SK-N-SH treated with all-trans-retinoic acid at 6 μM for 48 hours (cell line): ENCODE measurements at regions not wholly inside any gene's neighbourhood (a gene's known extent, or its start where the extent isn't known, plus 50 kb on each side); places are given as distances from the start of the nearest gene placed in this dataset.

Source experiments
- ATAC-seq: fragments of 200-7000 bp; cut with Tn5 transposase; 3 replicates; pipeline ENCODE4 v1.9.1; 2020; ENCODE audit warnings: mild to moderate bottlenecking, moderate library complexity
- ARNTL ChIP-seq: fragments of 450-650 bp; formaldehyde crosslinking; IDR thresholded peaks from 2 replicates; pipeline ENCODE4 v1.5.0; 2020; ENCODE audit warnings: low read depth, mild to moderate bottlenecking, moderate library complexity, borderline replicate concordance
- BACH2 ChIP-seq: fragments of 250-450 bp; sonication (Bioruptor Pico); IDR thresholded peaks from 2 replicates; pipeline ENCODE4 v1.9.0; 2021; ENCODE audit warnings: mild to moderate bottlenecking, borderline replicate concordance
- CSDC2 ChIP-seq: fragments of 250-450 bp; sonication (Bioruptor Pico); IDR thresholded peaks from 2 replicates; pipeline ENCODE4 v1.5.0; 2020; ENCODE audit warnings: mild to moderate bottlenecking, moderate library complexity
- GLIS3 ChIP-seq: fragments of 250-450 bp; sonication (Bioruptor Pico); IDR thresholded peaks from 2 replicates; pipeline ENCODE4 v1.5.0; 2020; ENCODE audit warnings: mild to moderate bottlenecking, moderate library complexity
- ISL1 ChIP-seq: fragments of 250-450 bp; sonication (Bioruptor Pico); IDR thresholded peaks from 2 replicates; pipeline ENCODE4 v2.1.2; 2022; ENCODE audit warnings: mild to moderate bottlenecking, moderate library complexity
- OSR1 ChIP-seq: fragments of 250-450 bp; sonication (Bioruptor Pico); IDR thresholded peaks from 2 replicates; pipeline ENCODE4 v1.8.0; 2022; ENCODE audit warnings: moderate library complexity, mild to moderate bottlenecking, inconsistent platforms
- PPARA ChIP-seq: fragments of 250-450 bp; sonication (Bioruptor Pico); IDR thresholded peaks from 2 replicates; pipeline ENCODE4 v1.5.0; 2020; ENCODE audit warnings: mild to moderate bottlenecking, borderline replicate concordance
- SNAI2 ChIP-seq: fragments of 250-450 bp; sonication (Bioruptor Pico); IDR thresholded peaks from 2 replicates; pipeline ENCODE4 v1.5.0; 2020; ENCODE audit warnings: mild to moderate bottlenecking, moderate library complexity
- TCF4 ChIP-seq: fragments of 250-450 bp; sonication (Bioruptor Pico); IDR thresholded peaks from 2 replicates; pipeline ENCODE4 v1.8.0; 2021; ENCODE audit warnings: mild to moderate bottlenecking, moderate library complexity, borderline replicate concordance
- TOX ChIP-seq: fragments of 250-450 bp; sonication (Bioruptor Pico); IDR thresholded peaks from 2 replicates; pipeline ENCODE4 v1.8.0; 2021; ENCODE audit warnings: mild to moderate bottlenecking, moderate library complexity, borderline replicate concordance
- ZC3H10 ChIP-seq: fragments of 250-450 bp; sonication (Bioruptor Pico); IDR thresholded peaks from 2 replicates; pipeline ENCODE4 v1.5.1; 2021; ENCODE audit warnings: mild to moderate bottlenecking, moderate library complexity
- ZFP3 ChIP-seq: fragments of 250-450 bp; sonication (Bioruptor Pico); IDR thresholded peaks from 2 replicates; pipeline ENCODE4 v1.5.0; 2020; ENCODE audit warnings: mild to moderate bottlenecking, moderate library complexity
- ZFP30 ChIP-seq: fragments of 450-650 bp; formaldehyde crosslinking; IDR thresholded peaks from 2 replicates; pipeline ENCODE4 v1.5.0; 2022; ENCODE audit warnings: mild to moderate bottlenecking, moderate library complexity
- ZNF565 ChIP-seq: fragments of 450-650 bp; formaldehyde crosslinking; conservative IDR thresholded peaks from 2 replicates; pipeline ENCODE4 v1.5.0; 2020; ENCODE audit warnings: low read depth, mild to moderate bottlenecking, moderate library complexity
- ZNF8 ChIP-seq: fragments of 450-650 bp; formaldehyde crosslinking; IDR thresholded peaks from 2 replicates; pipeline ENCODE4 v1.5.0; 2020; ENCODE audit warnings: mild to moderate bottlenecking, moderate library complexity
- TF ChIP-seq, protein P1 (sequence below): fragments of 250-450 bp; sonication (Bioruptor Pico); IDR thresholded peaks from 2 replicates; pipeline ENCODE4 v1.8.0; 2020; ENCODE audit warnings: mild to moderate bottlenecking, moderate library complexity, borderline replicate concordance
- TF ChIP-seq, protein P2 (sequence below): fragments of 250-450 bp; sonication (Bioruptor Pico); IDR thresholded peaks from 2 replicates; pipeline ENCODE4 v1.8.0; 2021; ENCODE audit warnings: low read depth, mild to moderate bottlenecking, moderate library complexity, borderline replicate concordance
- TF ChIP-seq, protein P3 (sequence below): fragments of 250-450 bp; sonication (Bioruptor Pico); IDR thresholded peaks from 2 replicates; pipeline ENCODE4 v1.5.1; 2021; ENCODE audit warnings: mild to moderate bottlenecking, moderate library complexity
- TF ChIP-seq, protein P4 (sequence below): fragments of 250-450 bp; sonication (Bioruptor Pico); IDR thresholded peaks from 2 replicates; pipeline ENCODE4 v1.5.0; 2020; ENCODE audit warnings: mild to moderate bottlenecking, moderate library complexity

DNA sequence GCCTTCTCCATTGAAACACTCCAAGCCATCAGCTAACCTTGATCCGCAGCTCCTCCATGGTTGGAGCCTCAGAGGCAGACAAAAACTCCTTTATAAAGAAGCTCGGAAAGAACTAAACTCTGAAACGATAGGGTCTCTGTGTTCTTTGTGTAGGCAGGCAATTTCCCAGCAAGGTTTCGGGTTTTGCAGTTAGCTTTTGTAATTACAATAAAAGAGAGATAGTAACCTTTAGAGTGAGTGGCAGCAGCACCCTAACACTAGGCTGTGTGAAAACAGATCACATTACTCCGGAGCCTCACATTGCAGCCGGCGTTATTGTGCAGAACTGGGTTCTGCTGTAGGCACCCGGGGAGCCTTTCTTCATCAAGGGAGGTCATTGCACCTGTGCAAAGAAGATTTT lies 115.8 kb upstream of the MAP3K1 start (continued):
- TF ChIP-seq, protein P1, sequence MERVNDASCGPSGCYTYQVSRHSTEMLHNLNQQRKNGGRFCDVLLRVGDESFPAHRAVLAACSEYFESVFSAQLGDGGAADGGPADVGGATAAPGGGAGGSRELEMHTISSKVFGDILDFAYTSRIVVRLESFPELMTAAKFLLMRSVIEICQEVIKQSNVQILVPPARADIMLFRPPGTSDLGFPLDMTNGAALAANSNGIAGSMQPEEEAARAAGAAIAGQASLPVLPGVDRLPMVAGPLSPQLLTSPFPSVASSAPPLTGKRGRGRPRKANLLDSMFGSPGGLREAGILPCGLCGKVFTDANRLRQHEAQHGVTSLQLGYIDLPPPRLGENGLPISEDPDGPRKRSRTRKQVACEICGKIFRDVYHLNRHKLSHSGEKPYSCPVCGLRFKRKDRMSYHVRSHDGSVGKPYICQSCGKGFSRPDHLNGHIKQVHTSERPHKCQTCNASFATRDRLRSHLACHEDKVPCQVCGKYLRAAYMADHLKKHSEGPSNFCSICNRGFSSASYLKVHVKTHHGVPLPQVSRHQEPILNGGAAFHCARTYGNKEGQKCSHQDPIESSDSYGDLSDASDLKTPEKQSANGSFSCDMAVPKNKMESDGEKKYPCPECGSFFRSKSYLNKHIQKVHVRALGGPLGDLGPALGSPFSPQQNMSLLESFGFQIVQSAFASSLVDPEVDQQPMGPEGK = no peak
- TF ChIP-seq ZC3H10 (CRISPR knock-in tag) = no peak

DNA sequence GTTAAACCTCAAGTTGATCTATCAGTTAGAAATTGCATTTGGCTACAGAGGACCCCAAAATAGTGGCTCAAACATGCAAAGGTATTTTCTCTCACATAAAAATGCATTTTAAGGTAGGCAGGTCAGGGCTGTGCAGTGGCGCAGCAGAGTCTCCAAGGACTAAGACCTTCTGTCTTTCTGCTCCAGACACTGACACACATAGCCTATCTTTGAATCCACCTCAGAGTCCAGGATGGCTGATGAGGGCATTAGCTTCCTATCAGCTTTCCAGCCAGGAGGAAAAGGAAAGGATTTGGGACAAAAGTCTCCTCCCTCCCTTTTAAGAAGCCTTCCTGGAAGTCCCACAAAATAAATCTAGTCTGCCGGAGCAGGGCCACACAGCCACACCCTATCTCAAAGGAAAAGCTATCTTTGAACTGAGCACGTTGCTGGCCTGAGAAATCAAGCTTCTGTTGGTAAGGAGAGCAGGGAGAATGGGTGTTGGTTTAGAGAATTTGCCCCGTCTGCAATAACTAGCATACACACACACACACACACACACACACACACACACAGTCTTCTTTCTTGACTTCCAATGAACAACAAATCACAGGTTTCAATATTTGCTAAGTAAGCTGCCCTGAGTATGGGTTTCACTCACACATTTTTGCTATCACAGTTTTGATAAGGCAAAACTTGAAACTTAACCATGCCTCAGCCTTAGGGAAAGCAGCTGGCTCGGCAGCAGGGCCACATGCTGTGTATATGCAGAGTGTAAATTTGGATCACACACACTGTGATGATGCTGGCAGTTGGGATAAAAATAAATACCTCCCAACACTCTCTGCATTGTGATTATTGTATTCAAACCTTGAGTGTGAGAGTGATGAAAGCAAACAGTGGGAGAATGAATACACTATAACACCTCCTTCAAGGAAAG lies 116.6 kb upstream of the MAP3K1 start:
- TF ChIP-seq PPARA (CRISPR knock-in tag) = no peak
- TF ChIP-seq TCF4 (CRISPR knock-in tag) = no peak
- TF ChIP-seq, protein P2, sequence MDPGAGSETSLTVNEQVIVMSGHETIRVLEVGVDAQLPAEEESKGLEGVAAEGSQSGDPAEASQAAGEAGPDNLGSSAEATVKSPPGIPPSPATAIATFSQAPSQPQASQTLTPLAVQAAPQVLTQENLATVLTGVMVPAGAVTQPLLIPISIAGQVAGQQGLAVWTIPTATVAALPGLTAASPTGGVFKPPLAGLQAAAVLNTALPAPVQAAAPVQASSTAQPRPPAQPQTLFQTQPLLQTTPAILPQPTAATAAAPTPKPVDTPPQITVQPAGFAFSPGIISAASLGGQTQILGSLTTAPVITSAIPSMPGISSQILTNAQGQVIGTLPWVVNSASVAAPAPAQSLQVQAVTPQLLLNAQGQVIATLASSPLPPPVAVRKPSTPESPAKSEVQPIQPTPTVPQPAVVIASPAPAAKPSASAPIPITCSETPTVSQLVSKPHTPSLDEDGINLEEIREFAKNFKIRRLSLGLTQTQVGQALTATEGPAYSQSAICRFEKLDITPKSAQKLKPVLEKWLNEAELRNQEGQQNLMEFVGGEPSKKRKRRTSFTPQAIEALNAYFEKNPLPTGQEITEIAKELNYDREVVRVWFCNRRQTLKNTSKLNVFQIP (CRISPR knock-in tag) = no peak
- TF ChIP-seq OSR1 (CRISPR knock-in tag) = no peak
- TF ChIP-seq, protein P3, sequence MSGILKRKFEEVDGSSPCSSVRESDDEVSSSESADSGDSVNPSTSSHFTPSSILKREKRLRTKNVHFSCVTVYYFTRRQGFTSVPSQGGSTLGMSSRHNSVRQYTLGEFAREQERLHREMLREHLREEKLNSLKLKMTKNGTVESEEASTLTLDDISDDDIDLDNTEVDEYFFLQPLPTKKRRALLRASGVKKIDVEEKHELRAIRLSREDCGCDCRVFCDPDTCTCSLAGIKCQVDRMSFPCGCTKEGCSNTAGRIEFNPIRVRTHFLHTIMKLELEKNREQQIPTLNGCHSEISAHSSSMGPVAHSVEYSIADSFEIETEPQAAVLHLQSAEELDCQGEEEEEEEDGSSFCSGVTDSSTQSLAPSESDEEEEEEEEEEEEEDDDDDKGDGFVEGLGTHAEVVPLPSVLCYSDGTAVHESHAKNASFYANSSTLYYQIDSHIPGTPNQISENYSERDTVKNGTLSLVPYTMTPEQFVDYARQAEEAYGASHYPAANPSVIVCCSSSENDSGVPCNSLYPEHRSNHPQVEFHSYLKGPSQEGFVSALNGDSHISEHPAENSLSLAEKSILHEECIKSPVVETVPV = no peak
- TF ChIP-seq ISL1 (CRISPR knock-in tag) = no peak
- no peak for TF ChIP-seq ZFP30
- no peak for TF ChIP-seq BACH2 (CRISPR knock-in tag)
- TF ChIP-seq SNAI2 (CRISPR knock-in tag) = no peak
- TF ChIP-seq ZC3H10 (CRISPR knock-in tag) = no peak
- TF ChIP-seq, protein P1 = no peak
- ATAC-seq = no peak; the same call in 2 of the 3 replicates

DNA sequence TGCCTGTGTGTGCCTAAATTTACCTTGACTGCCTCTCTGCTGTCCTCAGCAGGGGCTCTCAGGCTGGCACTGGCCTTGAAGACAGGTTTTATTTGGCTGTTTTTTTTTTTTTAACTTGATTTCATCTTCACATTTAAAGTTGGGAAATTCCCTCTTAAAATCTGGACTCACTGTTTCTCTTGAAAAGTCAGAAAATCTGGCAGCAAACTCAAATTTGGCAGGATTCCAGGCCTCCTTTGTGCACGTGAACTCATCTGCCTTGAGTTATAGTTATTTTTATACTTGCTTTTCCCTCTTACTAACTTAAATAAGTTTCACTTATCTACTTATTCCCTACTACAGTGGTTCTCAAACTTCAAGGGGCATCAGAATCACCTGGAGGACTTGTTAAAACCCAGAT lies 118.4 kb upstream of the MAP3K1 start:
- TF ChIP-seq ZNF8 (CRISPR knock-in tag) (no peak), PPARA (CRISPR knock-in tag) (no peak), GLIS3 (CRISPR knock-in tag) (no peak), ARNTL (CRISPR knock-in tag) (no peak), TOX (CRISPR knock-in tag) (no peak), BACH2 (CRISPR knock-in tag) (no peak), SNAI2 (CRISPR knock-in tag) (no peak), ZNF565 (CRISPR knock-in tag) (no peak), ZC3H10 (CRISPR knock-in tag) (no peak), CSDC2 (CRISPR knock-in tag) (no peak), ISL1 (CRISPR knock-in tag) (no peak), ZFP3 (CRISPR knock-in tag) (no peak)
- TF ChIP-seq, protein P2 (CRISPR knock-in tag) = no peak
- TF ChIP-seq, protein P4, sequence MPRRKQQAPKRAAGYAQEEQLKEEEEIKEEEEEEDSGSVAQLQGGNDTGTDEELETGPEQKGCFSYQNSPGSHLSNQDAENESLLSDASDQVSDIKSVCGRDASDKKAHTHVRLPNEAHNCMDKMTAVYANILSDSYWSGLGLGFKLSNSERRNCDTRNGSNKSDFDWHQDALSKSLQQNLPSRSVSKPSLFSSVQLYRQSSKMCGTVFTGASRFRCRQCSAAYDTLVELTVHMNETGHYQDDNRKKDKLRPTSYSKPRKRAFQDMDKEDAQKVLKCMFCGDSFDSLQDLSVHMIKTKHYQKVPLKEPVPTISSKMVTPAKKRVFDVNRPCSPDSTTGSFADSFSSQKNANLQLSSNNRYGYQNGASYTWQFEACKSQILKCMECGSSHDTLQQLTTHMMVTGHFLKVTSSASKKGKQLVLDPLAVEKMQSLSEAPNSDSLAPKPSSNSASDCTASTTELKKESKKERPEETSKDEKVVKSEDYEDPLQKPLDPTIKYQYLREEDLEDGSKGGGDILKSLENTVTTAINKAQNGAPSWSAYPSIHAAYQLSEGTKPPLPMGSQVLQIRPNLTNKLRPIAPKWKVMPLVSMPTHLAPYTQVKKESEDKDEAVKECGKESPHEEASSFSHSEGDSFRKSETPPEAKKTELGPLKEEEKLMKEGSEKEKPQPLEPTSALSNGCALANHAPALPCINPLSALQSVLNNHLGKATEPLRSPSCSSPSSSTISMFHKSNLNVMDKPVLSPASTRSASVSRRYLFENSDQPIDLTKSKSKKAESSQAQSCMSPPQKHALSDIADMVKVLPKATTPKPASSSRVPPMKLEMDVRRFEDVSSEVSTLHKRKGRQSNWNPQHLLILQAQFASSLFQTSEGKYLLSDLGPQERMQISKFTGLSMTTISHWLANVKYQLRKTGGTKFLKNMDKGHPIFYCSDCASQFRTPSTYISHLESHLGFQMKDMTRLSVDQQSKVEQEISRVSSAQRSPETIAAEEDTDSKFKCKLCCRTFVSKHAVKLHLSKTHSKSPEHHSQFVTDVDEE (CRISPR knock-in tag) = no peak
- TF ChIP-seq, protein P3 = no peak
- TF ChIP-seq, protein P1 = no peak
- no peak for ATAC-seq
